ENCODE measurements at regions not wholly inside any gene's neighbourhood (a gene's known extent, or its start where the extent isn't known, plus 50 kb on each side); places are given as distances from the start of the nearest gene placed in this dataset.

GRCh38 chr9:99601571-99602111 is 220.0 kb upstream of the NR4A3 start:
- no peak overlapping the region for H3K27ac ChIP-seq (ENCODE audit: low read depth, low read length)
- no peaks in the 10 kb centered on the region for H3K27me3 ChIP-seq (ENCODE audit: control insufficient read depth in 1 of 2, insufficient read depth in 2 of 2, low read length in 2 of 2)
- no peaks in the 10 kb centered on the region for H3K4me1 ChIP-seq (ENCODE audit: control insufficient read depth in 1 of 2, insufficient read depth in 2 of 2, low read length in 2 of 2)
- H3K9ac ChIP-seq (ENCODE audit: low read depth in 1 of 2, low read length in 2 of 2) = no peak overlapping the region
- no peaks in the 10 kb centered on the region for H3K36me3 ChIP-seq (ENCODE audit: control insufficient read depth in 1 of 2, insufficient read depth in 2 of 2, low read length in 2 of 2)
- H3K4me3 ChIP-seq (ENCODE audit: low read depth in 1 of 2, low read length in 2 of 2) = no peak overlapping the region
- H3K9me3 ChIP-seq (ENCODE audit: control insufficient read depth in 1 of 2, low read length in 2 of 2) = no peaks in the 10 kb centered on the region

- H3K27ac ChIP-seq (ENCODE audit: low read depth, low read length) = no peak overlapping the region
- no peaks in the 10 kb centered on the region for H3K4me1 ChIP-seq (ENCODE audit: control insufficient read depth in 1 of 2, insufficient read depth in 2 of 2, low read length in 2 of 2)
- H3K4me3 ChIP-seq (ENCODE audit: low read depth in 1 of 2, low read length in 2 of 2) = no peak overlapping the region
- no peak overlapping the region for H3K9ac ChIP-seq (ENCODE audit: low read depth in 1 of 2, low read length in 2 of 2)
- H3K36me3 ChIP-seq (ENCODE audit: control insufficient read depth in 1 of 2, insufficient read depth in 2 of 2, low read length in 2 of 2) = no peaks in the 10 kb centered on the region
- no peaks in the 10 kb centered on the region for H3K27me3 ChIP-seq (ENCODE audit: control insufficient read depth in 1 of 2, insufficient read depth in 2 of 2, low read length in 2 of 2)
- no peaks in the 10 kb centered on the region for H3K9me3 ChIP-seq (ENCODE audit: control insufficient read depth in 1 of 2, low read length in 2 of 2)
Observed at GRCh38 chr9:99602854-99603253, 218.8 kb upstream of the NR4A3 start.

- H3K4me3 ChIP-seq (ENCODE audit: low read depth in 1 of 2, low read length in 2 of 2) = no peak overlapping the region
- no peak overlapping the region for H3K9ac ChIP-seq (ENCODE audit: low read depth in 1 of 2, low read length in 2 of 2)
- no peak overlapping the region for H3K27ac ChIP-seq (ENCODE audit: low read depth, low read length)
- no peaks in the 10 kb centered on the region for H3K27me3 ChIP-seq (ENCODE audit: control insufficient read depth in 1 of 2, insufficient read depth in 2 of 2, low read length in 2 of 2)
- no peaks in the 10 kb centered on the region for H3K36me3 ChIP-seq (ENCODE audit: control insufficient read depth in 1 of 2, insufficient read depth in 2 of 2, low read length in 2 of 2)
- no peaks in the 10 kb centered on the region for H3K9me3 ChIP-seq (ENCODE audit: control insufficient read depth in 1 of 2, low read length in 2 of 2)
- H3K4me1 ChIP-seq (ENCODE audit: control insufficient read depth in 1 of 2, insufficient read depth in 2 of 2, low read length in 2 of 2) = no peaks in the 10 kb centered on the region
Observed at GRCh38 chr9:99605016-99605743, 216.5 kb upstream of the NR4A3 start.

DNA sequence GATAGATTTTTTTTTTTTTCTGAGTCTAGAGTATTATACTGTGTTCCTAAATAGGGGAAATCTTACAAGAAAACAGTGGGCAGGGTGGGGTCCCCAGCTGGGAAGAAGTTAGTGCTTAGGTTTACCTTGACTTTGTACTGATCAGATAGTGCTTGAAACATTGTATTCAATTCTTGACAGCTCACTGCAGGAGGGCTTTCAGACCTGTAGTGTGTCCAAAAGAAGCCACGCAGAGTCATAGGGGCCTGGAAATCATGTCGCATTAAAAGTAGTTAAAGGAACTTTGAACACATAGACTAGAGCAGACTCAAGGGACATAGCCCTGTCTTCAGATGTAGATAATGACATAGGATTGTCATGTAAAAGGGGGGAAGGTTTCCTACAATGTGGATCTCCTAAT is 215.4 kb upstream of the NR4A3 start:
- Histone ChIP-seq H3K27ac (ENCODE audit: low read depth, low read length) (no peak overlapping the region), H3K36me3 (ENCODE audit: control insufficient read depth in 1 of 2, insufficient read depth in 2 of 2, low read length in 2 of 2) (no peaks in the 10 kb centered on the region), H3K9ac (ENCODE audit: low read depth in 1 of 2, low read length in 2 of 2) (no peak overlapping the region), H3K4me3 (ENCODE audit: low read depth in 1 of 2, low read length in 2 of 2) (no peak overlapping the region), H3K9me3 (ENCODE audit: control insufficient read depth in 1 of 2, low read length in 2 of 2) (no peaks in the 10 kb centered on the region), H3K27me3 (ENCODE audit: control insufficient read depth in 1 of 2, insufficient read depth in 2 of 2, low read length in 2 of 2) (no peaks in the 10 kb centered on the region), H3K4me1 (ENCODE audit: control insufficient read depth in 1 of 2, insufficient read depth in 2 of 2, low read length in 2 of 2) (no peaks in the 10 kb centered on the region)

GRCh38 chr9:99606957-99607356 is 214.7 kb upstream of the NR4A3 start:
- no peaks in the 10 kb centered on the region for H3K36me3 ChIP-seq (ENCODE audit: control insufficient read depth in 1 of 2, insufficient read depth in 2 of 2, low read length in 2 of 2)
- H3K9ac ChIP-seq (ENCODE audit: low read depth in 1 of 2, low read length in 2 of 2) = no peak overlapping the region
- no peaks in the 10 kb centered on the region for H3K27me3 ChIP-seq (ENCODE audit: control insufficient read depth in 1 of 2, insufficient read depth in 2 of 2, low read length in 2 of 2)
- no peak overlapping the region for H3K4me3 ChIP-seq (ENCODE audit: low read depth in 1 of 2, low read length in 2 of 2)
- no peak overlapping the region for H3K27ac ChIP-seq (ENCODE audit: low read depth, low read length)
- no peaks in the 10 kb centered on the region for H3K9me3 ChIP-seq (ENCODE audit: control insufficient read depth in 1 of 2, low read length in 2 of 2)
- H3K4me1 ChIP-seq (ENCODE audit: control insufficient read depth in 1 of 2, insufficient read depth in 2 of 2, low read length in 2 of 2) = no peaks in the 10 kb centered on the region

DNA sequence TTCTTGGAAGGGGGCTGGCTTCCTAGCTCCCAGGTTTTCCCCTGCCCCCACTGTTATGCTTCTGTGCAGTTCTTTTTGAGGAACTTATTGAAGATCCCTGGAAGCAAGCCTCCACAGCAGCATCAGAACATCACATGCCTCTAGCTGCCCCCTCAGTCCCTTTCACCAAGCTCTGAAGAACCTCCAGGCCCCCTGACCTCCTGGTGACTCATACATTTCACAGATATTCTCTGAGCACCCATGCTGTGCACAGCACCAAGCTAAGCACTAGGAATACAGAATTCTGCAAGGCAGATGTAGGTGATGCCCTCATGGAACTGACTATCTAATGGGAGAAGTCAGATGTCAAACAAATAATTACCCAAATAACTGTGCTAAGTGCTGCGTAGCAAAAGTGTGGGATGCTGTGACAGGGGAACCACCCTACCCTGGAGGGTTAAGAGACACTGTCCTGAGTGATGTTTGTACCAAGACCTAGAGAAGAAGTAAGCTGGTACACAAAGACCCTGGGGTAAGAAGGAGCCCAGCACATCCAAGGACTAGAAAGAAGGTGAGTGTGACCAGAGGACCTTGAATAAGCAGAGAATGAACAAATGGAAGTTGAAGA is 213.7 kb upstream of the NR4A3 start:
- Histone ChIP-seq H3K9ac (ENCODE audit: low read depth in 1 of 2, low read length in 2 of 2) (no peak overlapping the region), H3K27me3 (ENCODE audit: control insufficient read depth in 1 of 2, insufficient read depth in 2 of 2, low read length in 2 of 2) (no peaks in the 10 kb centered on the region), H3K27ac (ENCODE audit: low read depth, low read length) (no peak overlapping the region), H3K36me3 (ENCODE audit: control insufficient read depth in 1 of 2, insufficient read depth in 2 of 2, low read length in 2 of 2) (no peaks in the 10 kb centered on the region), H3K9me3 (ENCODE audit: control insufficient read depth in 1 of 2, low read length in 2 of 2) (no peaks in the 10 kb centered on the region), H3K4me3 (ENCODE audit: low read depth in 1 of 2, low read length in 2 of 2) (no peak overlapping the region), H3K4me1 (ENCODE audit: control insufficient read depth in 1 of 2, insufficient read depth in 2 of 2, low read length in 2 of 2) (no peaks in the 10 kb centered on the region)

- Histone ChIP-seq H3K36me3 (ENCODE audit: control insufficient read depth in 1 of 2, insufficient read depth in 2 of 2, low read length in 2 of 2) (no peaks in the 10 kb centered on the region), H3K9me3 (ENCODE audit: control insufficient read depth in 1 of 2, low read length in 2 of 2) (no peaks in the 10 kb centered on the region), H3K4me1 (ENCODE audit: control insufficient read depth in 1 of 2, insufficient read depth in 2 of 2, low read length in 2 of 2) (no peaks in the 10 kb centered on the region), H3K9ac (ENCODE audit: low read depth in 1 of 2, low read length in 2 of 2) (no peak overlapping the region), H3K27ac (ENCODE audit: low read depth, low read length) (no peak overlapping the region), H3K4me3 (ENCODE audit: low read depth in 1 of 2, low read length in 2 of 2) (no peak overlapping the region), H3K27me3 (ENCODE audit: control insufficient read depth in 1 of 2, insufficient read depth in 2 of 2, low read length in 2 of 2) (no peaks in the 10 kb centered on the region)
Observed at GRCh38 chr9:99614341-99614740, 207.3 kb upstream of the NR4A3 start.

DNA sequence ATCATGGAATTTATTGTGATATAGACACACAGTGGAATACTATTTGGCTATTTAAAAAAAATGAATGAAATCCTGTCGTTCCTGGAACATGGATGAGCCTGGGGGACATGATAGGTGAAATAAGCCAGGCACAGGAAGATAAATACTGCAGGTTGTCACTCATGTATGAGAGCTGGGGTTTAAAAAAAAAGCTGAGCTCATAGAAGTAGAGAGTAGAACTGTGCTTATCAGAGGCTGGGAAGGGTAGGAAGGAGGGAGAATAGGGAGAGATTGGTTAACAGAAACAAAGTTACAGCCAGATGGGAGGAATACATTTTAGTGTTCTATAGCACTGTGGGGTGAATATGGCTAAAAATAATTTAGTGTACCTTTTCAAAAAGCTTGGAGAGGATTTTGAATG is 200.6 kb upstream of the NR4A3 start:
- Histone ChIP-seq H3K9me3 (ENCODE audit: control insufficient read depth in 1 of 2, low read length in 2 of 2) (no peaks in the 10 kb centered on the region), H3K36me3 (ENCODE audit: control insufficient read depth in 1 of 2, insufficient read depth in 2 of 2, low read length in 2 of 2) (no peaks in the 10 kb centered on the region), H3K27ac (ENCODE audit: low read depth, low read length) (no peak overlapping the region), H3K9ac (ENCODE audit: low read depth in 1 of 2, low read length in 2 of 2) (no peak overlapping the region), H3K27me3 (ENCODE audit: control insufficient read depth in 1 of 2, insufficient read depth in 2 of 2, low read length in 2 of 2) (no peaks in the 10 kb centered on the region), H3K4me1 (ENCODE audit: control insufficient read depth in 1 of 2, insufficient read depth in 2 of 2, low read length in 2 of 2) (no peaks in the 10 kb centered on the region), H3K4me3 (ENCODE audit: low read depth in 1 of 2, low read length in 2 of 2) (no peak overlapping the region)

GRCh38 chr9:99622679-99623078 is 199.0 kb upstream of the NR4A3 start:
- no peak overlapping the region for H3K27ac ChIP-seq (ENCODE audit: low read depth, low read length)
- no peaks in the 10 kb centered on the region for H3K36me3 ChIP-seq (ENCODE audit: control insufficient read depth in 1 of 2, insufficient read depth in 2 of 2, low read length in 2 of 2)
- no peaks in the 10 kb centered on the region for H3K27me3 ChIP-seq (ENCODE audit: control insufficient read depth in 1 of 2, insufficient read depth in 2 of 2, low read length in 2 of 2)
- no peaks in the 10 kb centered on the region for H3K9me3 ChIP-seq (ENCODE audit: control insufficient read depth in 1 of 2, low read length in 2 of 2)
- no peak overlapping the region for H3K9ac ChIP-seq (ENCODE audit: low read depth in 1 of 2, low read length in 2 of 2)
- no peaks in the 10 kb centered on the region for H3K4me1 ChIP-seq (ENCODE audit: control insufficient read depth in 1 of 2, insufficient read depth in 2 of 2, low read length in 2 of 2)
- H3K4me3 ChIP-seq (ENCODE audit: low read depth in 1 of 2, low read length in 2 of 2) = no peak overlapping the region

- no peak overlapping the region for H3K9ac ChIP-seq (ENCODE audit: low read depth in 1 of 2, low read length in 2 of 2)
- H3K27me3 ChIP-seq (ENCODE audit: control insufficient read depth in 1 of 2, insufficient read depth in 2 of 2, low read length in 2 of 2) = no peaks in the 10 kb centered on the region
- H3K4me1 ChIP-seq (ENCODE audit: control insufficient read depth in 1 of 2, insufficient read depth in 2 of 2, low read length in 2 of 2) = no peaks in the 10 kb centered on the region
- H3K27ac ChIP-seq (ENCODE audit: low read depth, low read length) = no peak overlapping the region
- no peak overlapping the region for H3K4me3 ChIP-seq (ENCODE audit: low read depth in 1 of 2, low read length in 2 of 2)
- H3K9me3 ChIP-seq (ENCODE audit: control insufficient read depth in 1 of 2, low read length in 2 of 2) = no peaks in the 10 kb centered on the region
- H3K36me3 ChIP-seq (ENCODE audit: control insufficient read depth in 1 of 2, insufficient read depth in 2 of 2, low read length in 2 of 2) = no peaks in the 10 kb centered on the region
Observed at GRCh38 chr9:99623780-99624364, 197.8 kb upstream of the NR4A3 start.

All from duodenal mucosa (tissue), 2 donors.